CD14-positive monocyte (primary cell): ENCODE measurements at regions not wholly inside any gene's neighbourhood (a gene's known extent, or its start where the extent isn't known, plus 50 kb on each side); places are given as distances from the start of the nearest gene placed in this dataset.

Source experiments
- DNase-seq, 3 donors: peaks; one replicate each; pipeline ENCODE4 v3.0.0-alpha.2; 2011 to 2022
- H2AFZ ChIP-seq: 2 replicates; pipeline ENCODE4 v1.6.0; 2012; ENCODE audit warnings: mild to moderate bottlenecking, low read depth, low read length, inconsistent platforms; ENCODE audit not compliant: insufficient read depth, poor library complexity, severe bottlenecking
- H3K27ac ChIP-seq, 2 donors: 1 replicate in 1 of 2; 2 replicates in 1 of 2; pipeline ENCODE4 v1.5.1; 2012 to 2013; ENCODE audit warnings: low read length in 2 of 2, control low read depth in 1 of 2, inconsistent platforms in 1 of 2, low read depth in 1 of 2, mild to moderate bottlenecking in 1 of 2
- H3K27me3 ChIP-seq, 2 donors: one replicate each; pipeline versions ENCODE4 v1.6.0 to v1.6.1; 2011 to 2013; ENCODE audit warnings: low read length in 2 of 2; ENCODE audit not compliant: control insufficient read depth in 2 of 2, insufficient read depth in 2 of 2
- H3K36me3 ChIP-seq, 2 donors: replicated peaks in 1 of 2; 1 replicate in 1 of 2; 2 replicates in 1 of 2; pipeline versions ENCODE4 v1.5.1 to v1.6.1; 2012 to 2013; ENCODE audit warnings: low read length in 2 of 2, control low read depth in 1 of 2, inconsistent platforms in 1 of 2, mild to moderate bottlenecking in 1 of 2; ENCODE audit not compliant: insufficient read depth in 2 of 2, control insufficient read depth in 1 of 2
- H3K4me1 ChIP-seq, 2 donors: 1 replicate in 1 of 2; 2 replicates in 1 of 2; pipeline versions ENCODE4 v1.5.1 to v1.6.1; 2012 to 2013; ENCODE audit warnings: low read length in 2 of 2, control low read depth in 1 of 2, inconsistent platforms in 1 of 2, mild to moderate bottlenecking in 1 of 2, moderate library complexity in 1 of 2; ENCODE audit not compliant: insufficient read depth in 2 of 2, control insufficient read depth in 1 of 2
- H3K4me2 ChIP-seq: replicated peaks from 2 replicates; pipeline ENCODE3; 2012; ENCODE audit warnings: low read length, moderate library complexity, mild to moderate bottlenecking; ENCODE audit not compliant: poor library complexity, severe bottlenecking; ENCODE audit errors: extremely low read depth
- H3K4me3 ChIP-seq, 3 experiments: fragments of 200-600 bp in 1 of 3; sonication (generic) in 1 of 3; replicated peaks in 1 of 3; 1 replicate in 2 of 3; 2 replicates in 1 of 3; pipeline ENCODE4 v1.5.1; 2011 to 2013; ENCODE audit warnings: low read length in 3 of 3, mild to moderate bottlenecking in 3 of 3, control low read depth in 2 of 3, low read depth in 2 of 3, inconsistent platforms in 1 of 3, moderate library complexity in 1 of 3
- H3K79me2 ChIP-seq: 2 replicates; pipeline ENCODE4 v1.6.0; 2012; ENCODE audit warnings: mild to moderate bottlenecking, control low read depth, inconsistent platforms, low read length, moderate library complexity; ENCODE audit not compliant: insufficient read depth
- H3K9ac ChIP-seq: 2 replicates; pipeline ENCODE4 v1.6.0; 2017; ENCODE audit warnings: low read length, mild to moderate bottlenecking; ENCODE audit not compliant: insufficient read depth, poor library complexity, severe bottlenecking
- H3K9me3 ChIP-seq, 2 donors: replicated peaks in 1 of 2; 1 replicate in 1 of 2; 2 replicates in 1 of 2; pipeline versions ENCODE4 v1.5.1 to v1.6.1; 2012 to 2013; ENCODE audit warnings: low read length in 2 of 2, control low read depth in 1 of 2; ENCODE audit not compliant: control insufficient read depth in 1 of 2, insufficient read depth in 1 of 2
- H4K20me1 ChIP-seq: 2 replicates; pipeline ENCODE4 v1.6.0; 2012; ENCODE audit warnings: mild to moderate bottlenecking, low read length, control low read depth, moderate library complexity; ENCODE audit not compliant: insufficient read depth
- H3K27ac Mint-ChIP-seq, 7 donors: one replicate each; pipeline ENCODE4 v1.8.0; 2020; ENCODE audit warnings: mild to moderate bottlenecking in 7 of 7, mixed read lengths in 7 of 7, moderate library complexity in 6 of 7, inconsistent platforms in 2 of 7
- H3K27me3 Mint-ChIP-seq, 3 donors: one replicate each; pipeline ENCODE4 v1.8.0; 2021 to 2022; ENCODE audit warnings: low read depth in 3 of 3, mild to moderate bottlenecking in 3 of 3, mixed read lengths in 3 of 3, moderate library complexity in 3 of 3, inconsistent platforms in 1 of 3
- H3K36me3 Mint-ChIP-seq, 2 donors: one replicate each; pipeline ENCODE4 v1.8.0; 2020; ENCODE audit warnings: mixed read lengths in 2 of 2, inconsistent platforms in 1 of 2, mild to moderate bottlenecking in 1 of 2
- H3K4me1 Mint-ChIP-seq: one replicate; pipeline ENCODE4 v1.8.0; 2020; ENCODE audit warnings: mild to moderate bottlenecking, mixed read lengths
- H3K4me3 Mint-ChIP-seq, 2 donors: one replicate each; pipeline ENCODE4 v1.8.0; 2020; ENCODE audit warnings: mild to moderate bottlenecking in 2 of 2, mixed read lengths in 2 of 2, moderate library complexity in 1 of 2
- H3K9me3 Mint-ChIP-seq, 7 donors: one replicate each; pipeline ENCODE4 v1.8.0; 2020 to 2022; ENCODE audit warnings: mixed read lengths in 7 of 7, mild to moderate bottlenecking in 6 of 7, moderate library complexity in 6 of 7, inconsistent platforms in 2 of 7
- CTCF ChIP-seq: fragments of 200-600 bp; IDR thresholded peaks from one replicate; pipeline ENCODE4 v1.8.0; 2022; ENCODE audit warnings: antibody characterized with exemption, mild to moderate bottlenecking
- WGBS: methylation state at CpG from one replicate; pipeline ENCODE4 v1.1.5; 2013; ENCODE audit warnings: missing lambda C conversion rate; ENCODE audit not compliant: insufficient coverage; 5-methylcytosine and 5-hydroxymethylcytosine counted together
- intact Hi-C, 2 donors: fragments of 100-400 bp; cut with micrococcal nuclease; formaldehyde crosslinking; loops; one replicate each; pipeline versions ENCODE4 v1.15.0 to v1.15.1; 2023

- no peaks in the 10 kb centered on the region for H4K20me1 ChIP-seq
- intact Hi-C loops: no loop called here
- peaks cover 0 to 3% (median 2%) of the 10 kb centered on the region in 7 donors for H3K9me3 Mint-ChIP-seq
- no peaks in the 10 kb centered on the region for H3K4me1 Mint-ChIP-seq
- no peak for DNase-seq
- H3K27me3 Mint-ChIP-seq: no peaks in the 10 kb centered on the region
- no peak overlapping the region for H3K4me2 ChIP-seq
- WGBS: 100% methylated on average over 1 of the region's 2 CpGs
- H3K27ac Mint-ChIP-seq: no peak overlapping the region
- no peaks in the 10 kb centered on the region for H3K36me3 ChIP-seq
- no peaks in the 10 kb centered on the region for H3K27me3 ChIP-seq
- no peaks in the 10 kb centered on the region for H3K9me3 ChIP-seq
- H2AFZ ChIP-seq: no peak overlapping the region
- no peak for TF ChIP-seq CTCF
- no peak overlapping the region for H3K4me3 ChIP-seq
- H3K79me2 ChIP-seq: no peaks in the 10 kb centered on the region
- H3K9ac ChIP-seq: no peak overlapping the region
- no peaks in the 10 kb centered on the region for H3K4me1 ChIP-seq
- H3K36me3 Mint-ChIP-seq: no peaks in the 10 kb centered on the region
- no peak overlapping the region for H3K27ac ChIP-seq
- H3K4me3 Mint-ChIP-seq: no peak overlapping the region
These were observed 353.2 kb upstream of the ATP2B1 start for GRCh38 chr12:90061809-90062208.

- intact Hi-C loops: no loop called here
- no peaks in the 10 kb centered on the region for H3K9me3 ChIP-seq
- no peak overlapping the region for H3K4me3 ChIP-seq
- TF ChIP-seq CTCF: no peak
- no peak overlapping the region for H3K4me2 ChIP-seq
- H4K20me1 ChIP-seq: no peaks in the 10 kb centered on the region
- Mint-ChIP-seq H3K9me3 (peaks cover 0 to 3% (median 2%) of the 10 kb centered on the region in 7 donors), H3K36me3 (no peaks in the 10 kb centered on the region), H3K27me3 (no peaks in the 10 kb centered on the region), H3K4me3 (no peak overlapping the region), H3K4me1 (no peaks in the 10 kb centered on the region), H3K27ac (no peak overlapping the region)
- H3K4me1 ChIP-seq: no peaks in the 10 kb centered on the region
- H3K79me2 ChIP-seq: no peaks in the 10 kb centered on the region
- DNase-seq: no peak
- H2AFZ ChIP-seq: no peak overlapping the region
- H3K27ac ChIP-seq: no peak overlapping the region
- H3K9ac ChIP-seq: no peak overlapping the region
- no CpG with 5 or more reads among the region's 1 CpG for WGBS
- no peaks in the 10 kb centered on the region for H3K27me3 ChIP-seq
- no peaks in the 10 kb centered on the region for H3K36me3 ChIP-seq
These were observed 351.4 kb upstream of the ATP2B1 start for GRCh38 chr12:90060031-90060430.
